Esophagus mucosa (tissue), 1 donor: ENCODE measurements at regions not wholly inside any gene's neighbourhood (a gene's known extent, or its start where the extent isn't known, plus 50 kb on each side); places are given as distances from the start of the nearest gene placed in this dataset.
"Not testable (repeated sequence)": the region's sequence is repeated elsewhere in the genome, so short reads cannot be mapped to it uniquely, and the experiment has no call there.

ENCODE experiments used
- ATAC-seq: fragments of 200-7000 bp; cut with Tn5 transposase; one replicate; pipeline ENCODE4 v1.9.1; 2020
- donor health status: DM: yes; HTN: yes; CAD: no.

DNA sequence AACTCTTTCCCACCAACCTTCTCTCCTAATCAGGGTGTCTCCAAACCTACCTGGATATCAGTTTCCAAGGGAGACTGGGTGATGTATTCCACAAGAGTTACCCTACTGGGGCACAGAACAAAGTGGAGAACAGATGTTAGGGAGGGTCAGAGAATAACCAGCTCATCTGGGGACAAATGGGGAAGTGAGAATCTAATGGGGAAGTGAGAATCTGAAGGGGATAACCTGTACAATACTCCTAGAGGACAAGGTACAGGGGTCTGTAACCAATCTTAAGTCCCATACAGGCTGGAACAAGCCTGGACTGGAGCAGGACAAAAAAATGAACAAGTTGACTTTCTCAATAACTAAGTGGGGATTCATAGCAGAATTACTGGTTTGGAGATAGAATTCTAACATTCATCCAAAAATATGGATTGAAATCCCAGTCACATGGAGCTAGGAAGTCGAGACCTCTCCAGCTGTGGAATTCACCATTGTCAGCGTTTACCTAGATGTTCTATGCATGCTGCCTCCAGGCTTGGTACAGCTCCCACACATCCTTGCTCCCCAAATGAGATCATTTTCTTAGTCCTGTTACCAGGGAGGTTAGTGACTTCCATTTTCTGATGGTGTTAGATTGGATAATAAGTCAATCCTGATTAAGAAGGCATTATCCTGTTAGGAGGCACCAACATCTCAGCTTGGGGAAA is 214.8 kb upstream of the MOCS1 start:
- no peak for ATAC-seq

DNA sequence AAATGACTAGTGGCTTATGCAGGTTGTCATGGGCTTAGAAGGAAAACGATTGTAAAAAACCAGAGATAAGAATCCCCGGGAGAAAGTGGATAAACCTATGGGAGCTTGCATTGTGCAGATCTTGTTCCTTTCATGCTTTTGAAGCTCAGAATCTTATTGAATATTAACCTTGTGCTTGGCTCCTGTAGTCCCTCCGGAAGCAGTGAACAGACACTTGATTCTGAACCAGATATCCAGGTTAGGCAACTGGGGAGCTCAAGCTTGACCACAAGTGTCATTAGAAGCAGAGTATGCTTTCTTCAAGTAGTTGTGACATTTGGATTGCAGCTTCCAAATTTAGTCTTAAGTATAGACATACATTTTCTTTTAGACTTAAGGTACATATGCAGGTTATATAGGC is 212.6 kb upstream of the MOCS1 start:
- no peak for ATAC-seq

DNA sequence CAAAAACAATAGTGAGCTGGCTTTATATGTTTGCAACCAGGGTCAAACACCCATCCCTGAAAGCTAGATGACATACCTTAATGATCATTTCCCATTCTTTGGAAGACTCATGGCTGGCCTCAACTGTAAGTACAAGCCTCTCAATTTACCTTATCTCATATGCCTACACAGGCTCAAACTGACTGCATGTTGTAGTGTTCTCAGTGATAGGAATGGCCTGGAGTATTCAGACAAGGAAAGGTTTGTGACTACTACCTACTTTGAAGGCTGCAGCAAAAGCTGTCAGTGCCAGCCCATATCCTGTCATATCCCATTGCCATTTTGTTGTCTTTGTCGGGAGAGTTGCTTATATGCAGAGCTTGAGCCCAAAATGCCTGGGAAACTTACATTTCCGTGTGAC is 205.2 kb upstream of the MOCS1 start:
- ATAC-seq, result no peak

DNA sequence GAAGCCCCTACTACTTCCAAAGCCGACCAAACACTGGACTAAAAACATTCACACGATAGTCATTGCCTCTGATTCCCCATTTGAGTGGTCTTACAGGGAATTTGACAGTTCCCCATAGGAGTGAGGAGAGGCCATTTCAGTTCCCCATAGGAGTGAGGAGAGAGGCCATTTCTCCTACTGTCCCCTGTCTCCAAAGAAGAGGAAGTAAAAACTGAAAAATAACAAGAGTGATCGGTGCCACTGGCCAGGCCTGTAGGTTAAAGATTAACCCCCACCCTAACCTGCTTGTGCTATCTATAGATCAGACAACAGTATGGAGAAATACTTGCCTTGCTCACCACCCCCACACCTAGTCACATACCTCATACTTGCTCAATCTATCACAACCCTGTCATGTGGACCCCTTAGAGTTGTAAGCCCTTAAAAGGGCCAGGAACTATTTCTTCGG is 204.0 kb upstream of the MOCS1 start:
- ATAC-seq, result no peak

DNA sequence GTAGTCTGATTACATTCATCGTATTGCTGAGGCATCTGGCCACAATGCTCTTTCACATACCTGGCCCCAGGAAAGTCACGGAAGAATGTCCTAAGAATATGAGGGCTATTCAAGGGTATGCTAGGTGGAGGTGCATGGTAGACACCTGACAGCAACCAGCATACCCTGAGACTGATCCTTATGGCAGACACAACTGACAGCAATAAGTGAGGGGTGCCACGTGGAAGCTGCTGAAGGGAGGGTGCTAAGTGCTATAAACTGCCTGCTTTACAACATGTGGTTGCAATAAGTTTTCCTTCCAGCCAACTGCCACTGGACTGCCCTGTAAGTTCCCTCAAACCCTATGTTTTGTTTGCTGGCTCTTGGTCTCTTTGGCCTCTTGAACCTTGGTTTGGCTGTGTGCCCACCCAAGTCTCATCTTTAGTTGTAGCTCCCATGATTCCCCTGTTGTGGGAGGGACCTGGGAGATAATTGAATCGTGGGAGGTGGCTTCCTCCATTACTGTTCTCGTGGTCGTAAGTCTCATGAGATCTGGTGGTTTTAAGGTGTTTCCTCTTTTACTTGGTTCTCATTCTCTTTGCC is 201.3 kb upstream of the MOCS1 start:
- ATAC-seq, result no peak

DNA sequence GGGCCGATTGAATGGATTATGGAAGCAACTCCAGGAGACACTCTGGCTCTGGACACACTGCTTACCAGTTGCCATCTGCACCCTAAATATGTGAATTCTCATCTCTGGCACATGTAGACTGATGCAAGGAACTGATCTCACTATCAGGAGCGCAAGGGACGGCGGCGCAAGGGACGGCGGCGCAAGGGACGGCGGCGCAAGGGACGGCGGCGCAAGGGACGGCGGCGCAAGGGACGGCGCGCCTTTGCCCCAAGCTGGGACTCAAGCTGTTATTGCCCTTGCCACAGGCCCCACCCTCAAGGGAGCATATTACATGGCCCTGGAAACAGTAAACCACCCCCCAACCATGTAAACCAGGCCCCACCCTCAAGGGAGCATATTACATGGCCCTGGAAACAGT is 199.7 kb upstream of the MOCS1 start:
- not testable (repeated sequence) for ATAC-seq

DNA sequence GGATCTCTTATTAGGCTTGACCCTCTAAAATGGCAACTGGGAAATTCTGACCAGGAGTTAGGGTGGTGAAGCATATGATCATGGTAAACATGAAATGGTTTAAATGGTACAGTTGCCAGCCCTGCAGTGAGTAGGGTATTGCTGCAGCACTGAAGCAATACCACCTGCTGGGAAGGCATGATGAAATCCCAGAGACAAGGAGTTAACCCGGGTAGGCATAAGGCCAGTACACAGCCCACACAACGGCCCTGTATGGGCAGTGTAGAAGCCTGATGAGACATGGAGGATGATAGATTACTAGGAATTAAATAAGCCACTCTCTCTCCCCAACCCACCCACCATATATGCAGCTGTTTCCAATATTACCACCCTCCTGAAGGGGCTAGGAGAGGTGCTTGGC is 197.4 kb upstream of the MOCS1 start:
- ATAC-seq, result no peak

DNA sequence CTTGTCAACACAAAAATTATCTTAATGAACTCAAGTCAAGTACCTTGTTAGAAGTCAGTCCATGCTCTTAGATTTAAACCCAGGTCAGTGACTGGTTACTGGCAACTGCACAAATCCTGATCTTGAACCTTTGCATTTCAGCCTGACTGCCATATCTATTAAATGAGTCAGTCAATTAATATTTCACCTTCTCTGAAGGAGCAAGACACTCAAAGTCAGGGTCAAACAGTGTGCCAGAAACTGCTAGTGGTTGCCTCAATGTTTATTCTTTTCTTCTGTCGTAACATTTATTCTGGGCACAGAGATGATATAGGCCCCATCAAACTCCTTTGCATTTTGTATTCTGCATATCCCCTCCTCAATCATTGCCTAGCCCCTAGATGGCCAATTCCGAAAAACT is 193.9 kb upstream of the MOCS1 start:
- no peak for ATAC-seq

DNA sequence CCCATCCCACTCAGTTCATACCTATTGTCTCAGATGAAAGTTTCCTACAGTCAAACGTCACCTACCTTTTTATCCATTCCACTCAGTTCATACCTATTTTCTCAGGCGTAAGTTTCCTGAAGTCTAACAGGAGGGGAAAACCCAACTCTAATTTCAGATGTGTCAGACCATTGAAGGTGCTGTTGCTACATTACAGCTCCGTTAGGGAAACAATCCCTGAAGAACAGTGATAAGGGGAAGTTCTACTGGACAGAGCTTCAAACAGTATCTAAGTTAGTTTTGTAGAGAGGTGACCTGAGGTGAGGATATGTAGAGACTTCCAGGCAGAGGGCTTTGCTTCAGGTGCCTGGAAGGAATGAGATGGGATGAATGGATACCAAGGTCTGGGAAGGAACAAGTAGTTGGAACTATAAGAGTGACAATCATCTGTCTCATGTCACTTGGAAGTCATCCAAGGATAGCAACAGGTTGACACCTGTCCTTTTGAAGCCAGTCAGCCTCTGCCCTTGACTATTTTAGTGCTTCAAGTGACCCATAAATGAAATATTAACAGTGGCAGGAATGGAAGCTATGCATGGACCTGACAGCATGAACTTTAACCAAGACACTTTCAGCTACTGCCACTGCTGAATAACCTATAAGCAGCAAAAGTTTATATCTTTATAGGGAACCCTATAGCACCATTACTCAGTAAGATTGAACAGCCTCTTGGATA is 191.6 kb upstream of the MOCS1 start:
- ATAC-seq, result peak; percentile 15

DNA sequence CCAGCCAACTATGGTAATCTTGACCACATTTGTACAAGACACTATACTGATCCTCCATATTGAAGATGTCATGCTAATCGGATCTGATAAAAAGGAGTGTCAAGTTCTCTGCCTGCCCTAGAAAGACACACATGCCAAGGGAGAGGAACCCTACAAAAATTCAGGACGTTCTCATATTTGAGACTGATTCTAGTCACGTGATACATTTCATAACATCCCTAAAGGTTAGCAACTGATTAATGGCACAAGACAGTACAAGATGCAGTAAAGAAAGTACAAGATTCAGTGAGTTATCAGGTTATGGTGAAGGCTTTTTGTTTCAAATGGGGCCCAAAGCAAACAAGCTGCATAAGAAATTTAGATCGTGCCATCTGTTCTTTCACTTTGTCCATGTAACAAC is 190.7 kb upstream of the MOCS1 start:
- no peak for ATAC-seq

DNA sequence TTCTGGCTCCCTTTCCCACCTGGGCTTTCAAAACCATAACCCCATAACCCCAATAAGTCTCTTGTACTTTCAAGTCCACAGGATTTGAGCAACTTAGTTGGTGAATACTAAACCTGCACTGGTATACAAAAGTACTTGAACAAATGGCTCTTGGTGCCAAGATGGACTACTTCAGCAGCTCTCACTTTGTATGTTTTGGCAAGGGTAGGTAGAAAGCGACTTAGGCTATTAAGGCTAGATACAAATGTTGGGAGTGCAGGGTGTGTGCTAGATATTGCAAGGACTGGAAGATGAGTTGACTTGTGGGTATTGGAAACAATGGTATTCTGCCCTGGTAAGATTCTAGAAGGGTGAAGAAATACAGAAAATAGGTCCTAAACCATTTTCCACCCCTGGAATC is 182.6 kb upstream of the MOCS1 start:
- no peak for ATAC-seq

DNA sequence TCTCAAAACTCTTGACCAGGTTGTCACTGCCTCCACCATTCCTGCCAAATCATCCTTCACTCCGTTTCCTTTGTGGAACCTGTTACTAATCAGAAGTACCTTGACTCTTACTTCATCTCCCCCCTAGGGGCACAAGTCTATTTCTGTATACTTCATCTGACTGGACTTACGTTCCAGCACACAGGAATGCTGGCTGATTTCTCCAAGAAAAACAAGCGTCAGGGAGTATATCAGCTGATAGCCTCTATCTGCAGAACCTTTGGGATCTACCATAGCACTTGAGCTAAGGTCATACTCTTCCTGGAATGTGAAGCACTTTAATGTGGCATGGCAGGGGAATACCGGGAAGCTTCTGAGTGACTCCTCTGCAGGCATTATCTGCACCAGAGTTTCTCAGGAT is 178.1 kb upstream of the MOCS1 start:
- ATAC-seq, result no peak

DNA sequence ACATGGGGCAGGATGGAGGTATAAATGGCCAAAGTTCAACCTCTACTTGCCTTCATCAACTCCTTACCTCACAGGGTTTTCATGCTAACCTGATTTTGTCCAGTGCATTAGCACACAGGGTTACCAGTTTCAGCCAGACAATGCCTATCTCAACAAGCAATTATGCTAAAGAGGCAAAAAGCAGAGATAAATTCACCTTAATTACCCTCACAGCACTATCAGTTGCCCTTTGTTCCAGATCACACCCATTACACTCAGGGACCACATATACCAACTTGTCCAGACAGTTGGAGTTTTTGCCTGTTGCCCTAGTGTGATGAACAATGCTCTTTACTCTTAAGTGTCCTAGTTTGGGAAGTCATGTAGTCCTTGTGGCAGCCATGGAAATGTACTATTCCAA is 174.5 kb upstream of the MOCS1 start:
- ATAC-seq, result no peak

DNA sequence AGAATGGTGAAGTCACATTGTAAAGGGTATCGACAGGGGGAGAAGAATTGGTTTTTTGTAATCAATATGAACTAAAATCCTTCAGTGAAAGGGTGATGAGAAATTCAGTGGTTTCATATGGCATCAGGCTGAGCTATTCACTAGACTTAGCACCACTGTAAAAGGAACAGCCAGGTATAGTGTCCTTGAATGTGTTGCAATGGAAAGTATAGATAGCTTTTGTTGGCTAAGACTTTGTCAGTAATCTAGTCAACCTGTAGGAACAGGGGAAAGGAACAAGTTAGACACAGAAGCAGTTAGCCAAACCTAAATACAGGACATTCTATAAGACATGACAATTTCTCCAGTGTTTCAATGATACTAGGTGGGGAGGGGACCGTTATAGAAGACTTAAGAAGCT is 172.6 kb upstream of the MOCS1 start:
- no peak for ATAC-seq

DNA sequence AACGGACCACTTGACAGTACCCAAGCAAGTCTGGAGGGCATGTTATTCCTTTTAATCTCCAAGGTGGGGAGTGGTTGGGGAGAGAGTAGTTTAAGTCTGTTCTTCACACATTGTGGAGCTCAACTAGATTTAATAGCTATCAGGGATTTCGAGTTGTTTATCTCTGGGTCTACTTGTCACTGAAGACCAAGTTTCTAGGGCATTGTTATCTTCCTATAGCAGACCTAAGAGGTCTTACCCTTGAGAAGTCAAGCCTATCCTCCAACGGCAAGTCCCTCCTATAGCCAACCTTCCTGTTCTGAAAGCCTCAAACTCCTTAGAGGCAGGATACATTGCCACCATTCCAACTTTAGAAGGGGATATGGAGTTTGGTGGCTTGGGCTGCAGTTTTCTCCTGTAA is 164.5 kb upstream of the MOCS1 start:
- no peak for ATAC-seq

DNA sequence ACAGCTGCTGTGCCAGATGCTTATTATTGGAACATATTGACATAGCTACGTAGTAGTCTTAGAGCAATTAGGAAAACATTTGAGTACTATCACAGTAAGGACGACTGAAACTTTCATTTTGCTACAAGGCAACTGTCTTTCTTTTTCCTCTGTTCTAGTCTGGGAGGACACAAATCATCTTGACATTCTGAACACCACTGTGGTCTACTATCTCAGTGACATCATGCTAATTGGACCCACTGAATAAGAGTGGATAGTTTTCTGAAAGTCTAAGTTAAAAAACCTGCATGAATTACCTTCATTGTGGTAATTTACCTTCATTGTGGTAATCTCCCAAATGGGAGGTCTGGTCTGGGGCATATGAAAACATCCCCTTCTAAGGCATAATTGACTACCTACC is 163.3 kb upstream of the MOCS1 start:
- ATAC-seq, result no peak

DNA sequence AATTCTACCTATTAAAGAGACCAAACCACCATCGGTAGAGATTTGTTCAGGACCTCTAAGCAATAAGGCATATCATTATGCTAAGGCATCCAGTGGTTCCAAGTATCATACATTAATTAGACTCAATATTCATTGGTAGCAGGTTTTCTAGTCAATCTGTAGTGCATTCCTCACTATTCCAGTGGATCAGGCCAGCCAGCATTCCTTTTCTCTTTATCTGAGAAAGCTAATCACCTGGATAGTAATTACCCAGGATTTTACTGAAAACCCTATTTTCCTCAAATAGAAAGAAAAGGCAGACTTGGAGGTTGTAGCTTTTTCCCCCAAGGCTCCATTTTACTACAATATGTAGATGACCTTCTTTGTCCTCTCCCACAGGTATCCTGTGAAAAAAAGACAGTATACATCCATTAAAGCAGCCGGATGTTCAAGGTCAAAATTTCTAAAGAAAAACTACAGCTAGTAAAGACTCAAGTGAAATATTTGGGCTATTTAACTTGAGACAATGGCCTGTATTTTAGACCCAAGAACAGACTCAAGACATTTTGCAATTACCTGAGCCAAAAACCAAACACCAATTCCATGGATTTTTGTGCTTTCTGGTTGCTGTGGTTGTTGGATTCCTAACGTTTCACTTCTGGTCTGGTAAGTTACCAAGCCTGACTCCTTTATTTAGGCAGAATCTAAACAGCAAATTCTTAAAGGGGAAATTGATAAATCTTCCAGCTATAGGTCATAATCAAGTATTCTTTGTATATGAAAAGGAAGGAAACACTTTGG is 149.1 kb upstream of the MOCS1 start:
- no peak for ATAC-seq

DNA sequence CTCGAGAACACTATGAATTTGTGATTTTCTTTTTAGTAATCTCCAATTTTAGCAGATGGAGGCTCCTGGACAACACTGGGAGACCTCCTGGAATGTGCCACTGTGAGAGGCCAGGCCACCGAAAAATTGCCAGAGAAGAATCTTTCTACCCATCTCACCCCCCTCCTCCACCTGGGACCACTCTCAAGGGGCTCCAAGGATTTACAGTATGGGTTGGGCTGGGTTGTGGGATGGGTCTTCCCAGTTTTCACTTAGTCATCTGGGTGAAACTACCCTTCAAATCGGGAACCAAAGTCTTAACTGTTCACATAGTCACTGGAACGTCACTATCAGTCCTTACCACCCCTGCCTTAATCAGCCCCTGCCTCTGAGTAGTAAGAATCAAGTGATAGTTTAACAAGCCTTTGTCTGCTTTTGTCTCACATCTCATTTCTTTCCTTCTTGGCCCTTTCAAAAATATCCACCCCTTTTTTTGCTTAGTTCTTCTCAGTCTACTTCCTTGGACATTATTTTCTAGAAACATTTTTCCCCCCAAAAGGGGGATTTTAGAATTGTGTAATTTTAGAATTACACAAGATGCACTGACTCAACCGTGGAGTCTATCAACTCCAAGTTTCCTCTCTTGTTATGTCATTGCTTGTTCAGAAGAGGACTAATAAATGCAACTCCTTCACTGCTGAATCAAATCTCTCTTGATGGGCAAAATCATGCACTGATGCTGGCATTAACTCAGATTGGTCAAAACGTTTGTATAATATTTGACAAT is 148.2 kb upstream of the MOCS1 start:
- ATAC-seq, result no peak

DNA sequence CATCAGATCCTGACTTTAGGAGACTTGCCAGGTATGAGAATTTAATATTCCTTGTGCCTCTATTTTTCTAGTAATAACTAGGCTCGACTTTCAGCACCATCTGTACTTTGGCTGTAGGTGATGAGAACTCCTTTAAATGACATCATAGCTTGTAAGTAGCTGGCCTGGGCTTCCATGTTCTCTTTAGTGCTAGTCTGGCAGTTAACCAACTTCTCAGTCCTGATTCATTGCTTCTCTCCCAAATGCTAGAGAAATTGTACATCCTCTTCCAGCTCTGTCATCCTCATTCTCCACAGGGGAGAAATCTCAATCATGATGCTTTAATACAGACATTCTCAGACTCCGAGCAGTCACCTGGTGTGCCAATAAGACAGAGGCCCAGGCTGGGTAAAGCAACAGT is 143.5 kb upstream of the MOCS1 start:
- no peak for ATAC-seq

DNA sequence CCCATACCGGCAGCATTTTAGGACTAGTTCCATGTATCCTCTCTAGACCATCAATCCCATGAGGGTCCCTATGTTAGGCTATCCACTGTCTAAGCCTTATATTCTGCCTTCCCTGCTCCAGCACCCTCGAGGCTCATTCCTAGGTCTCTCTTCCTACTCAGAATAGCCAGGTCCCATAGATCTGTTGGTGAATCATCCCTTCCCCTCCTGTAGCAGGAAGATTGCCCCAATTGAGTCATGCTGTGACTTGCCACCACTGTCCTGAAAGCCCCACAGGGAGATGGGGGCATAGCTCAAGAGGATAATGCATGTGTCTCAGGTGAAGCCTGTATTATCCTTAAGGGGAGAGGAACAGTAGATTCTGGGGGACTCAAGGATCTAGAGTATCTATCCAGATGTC is 143.1 kb upstream of the MOCS1 start:
- ATAC-seq, result peak; percentile 35

DNA sequence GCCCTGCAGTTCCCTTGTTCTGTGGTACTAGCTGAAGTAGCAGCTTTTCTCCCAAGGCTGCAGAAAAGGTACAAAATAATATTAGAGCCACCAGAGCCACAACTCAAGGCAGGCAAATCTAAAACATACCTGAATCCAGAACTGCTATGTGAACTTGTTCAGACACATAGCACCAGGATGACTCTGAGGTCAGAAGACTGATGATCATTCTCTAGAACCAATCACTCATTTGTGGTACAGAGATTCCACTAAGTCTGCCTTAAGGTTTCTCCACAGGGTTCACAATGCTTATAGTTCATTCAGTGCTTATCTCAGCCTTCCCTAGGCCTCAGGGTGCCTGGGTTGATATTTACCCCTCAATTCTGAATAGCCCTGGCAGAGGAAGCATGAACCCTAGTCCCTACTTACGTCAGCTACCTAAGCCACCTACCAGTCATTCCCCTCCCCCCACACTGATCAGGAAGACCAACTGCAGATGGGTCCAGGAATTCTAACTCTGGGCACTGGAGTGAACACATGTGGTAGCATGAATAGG is 140.9 kb upstream of the MOCS1 start:
- peak; percentile 74 for ATAC-seq

DNA sequence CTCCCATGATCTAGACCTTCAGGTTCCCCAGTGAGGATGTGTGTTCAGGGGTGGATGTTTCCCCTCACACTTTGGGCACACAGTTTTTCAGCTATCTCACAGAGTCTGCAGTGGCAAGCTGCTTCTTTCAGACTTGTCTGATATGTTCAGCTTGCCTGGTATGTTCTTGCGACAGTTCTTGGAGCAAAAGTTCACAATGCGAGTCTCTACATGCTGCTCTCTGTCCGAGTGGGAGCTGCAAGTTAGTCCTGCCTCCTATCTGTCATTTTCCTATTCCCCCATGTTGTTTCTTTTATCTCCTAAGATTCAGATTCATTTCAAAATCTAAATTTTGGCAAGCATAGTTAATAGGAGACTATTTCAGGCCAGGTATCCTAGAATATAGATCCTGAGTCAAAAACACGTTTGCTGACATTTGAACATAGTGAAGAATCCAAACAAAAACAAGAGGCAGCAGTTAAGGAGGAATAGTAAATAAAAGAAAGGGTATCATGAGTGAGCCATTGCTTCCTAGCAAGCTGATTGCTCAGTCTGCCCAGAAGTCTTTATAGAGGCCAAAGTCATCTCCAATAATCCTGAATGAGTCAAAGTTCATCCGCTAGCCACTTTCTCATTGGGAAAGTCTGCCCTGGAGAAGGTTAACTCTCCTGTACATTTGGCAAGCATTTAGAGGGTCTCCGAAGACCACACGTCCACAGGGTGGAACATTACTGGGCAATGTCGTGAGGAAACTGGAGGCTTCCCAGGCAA is 140.2 kb upstream of the MOCS1 start:
- ATAC-seq, result peak; percentile 81
